Endothelial cell of umbilical vein (primary cell): ENCODE measurements at regions not wholly inside any gene's neighbourhood (a gene's known extent, or its start where the extent isn't known, plus 50 kb on each side); places are given as distances from the start of the nearest gene placed in this dataset.

Experiments used
- BruUV-seq: library from RNA; stranded (reverse); fragments of 400-500 nt; replicated peaks from 2 replicates; lab custom pipeline; 2021; lab: Mats Ljungman, UMichigan
- CTCF ChIA-PET: fragments of 300-600, 350-600 bp; sonication (Branson Sonifier 250); formaldehyde crosslinking; loops from one replicate; lab custom pipeline; 2021; ENCODE audit warnings: antibody characterized with exemption, inconsistent platforms; lab: Charles Lee
- POLR2A ChIA-PET: fragments of 300-600, 350-600 bp; sonication (Branson Sonifier 250); formaldehyde crosslinking; loops from one replicate; lab custom pipeline; 2021; ENCODE audit warnings: antibody characterized with exemption, inconsistent platforms; lab: Charles Lee
- DNase-seq: peaks from one replicate; pipeline ENCODE4 v3.0.0-alpha.2; 2011; ENCODE audit warnings: low read depth, low spot score
- FAIRE-seq: peaks from 2 replicates; lab custom pipeline; 2011; peaks lifted over from hg19 to GRCh38; lab: Jason Lieb, UNC
- H2AFZ ChIP-seq: 2 replicates; pipeline ENCODE4 v1.6.0; 2012; ENCODE audit warnings: low read depth, low read length, control low read depth, inconsistent platforms
- H3K27ac ChIP-seq: 2 replicates; pipeline ENCODE4 v1.5.1; 2011; ENCODE audit warnings: low read depth, mild to moderate bottlenecking, control low read depth, low read length, moderate library complexity; ENCODE audit not compliant: insufficient read depth
- H3K27me3 ChIP-seq, 2 experiments: 2 replicates each; pipeline versions ENCODE4 v1.6.0 to v1.6.1; 2011; ENCODE audit warnings: low read length in 2 of 2, mixed read lengths in 1 of 2; ENCODE audit not compliant: control insufficient read depth in 2 of 2, insufficient read depth in 2 of 2
- H3K36me3 ChIP-seq, 2 experiments: 2 replicates in 1 of 2; 3 replicates in 1 of 2; pipeline ENCODE4 v1.5.1; 2011; ENCODE audit warnings: low read length in 2 of 2, mild to moderate bottlenecking in 1 of 2, moderate library complexity in 1 of 2; ENCODE audit not compliant: control insufficient read depth in 2 of 2, insufficient read depth in 2 of 2; ENCODE audit errors: extremely low read depth in 1 of 2
- H3K4me1 ChIP-seq: 3 replicates; pipeline ENCODE4 v1.5.1; 2011; ENCODE audit warnings: mild to moderate bottlenecking, low read length; ENCODE audit not compliant: control insufficient read depth, insufficient read depth; ENCODE audit errors: extremely low read depth
- H3K4me2 ChIP-seq: 2 replicates; pipeline ENCODE4 v1.6.1; 2011; ENCODE audit warnings: low read length, control low read depth, mixed read lengths; ENCODE audit not compliant: insufficient read depth
- H3K4me3 ChIP-seq, 3 experiments: fragments of 200-600 bp in 1 of 3; sonication (generic), shearing (Covaris generic) in 1 of 3; replicated peaks in 1 of 3; 2 replicates each; pipeline ENCODE4 v1.5.1; 2011 to 2016; ENCODE audit warnings: control low read depth in 3 of 3, low read length in 3 of 3, mild to moderate bottlenecking in 2 of 3, inconsistent platforms in 1 of 3, low read depth in 1 of 3, moderate library complexity in 1 of 3; ENCODE audit not compliant: insufficient read depth in 1 of 3
- H3K79me2 ChIP-seq: 2 replicates; pipeline ENCODE4 v1.6.0; 2012; ENCODE audit warnings: low read length, inconsistent platforms; ENCODE audit not compliant: control insufficient read depth, insufficient read depth
- H3K9ac ChIP-seq: replicated peaks from 2 replicates; pipeline ENCODE3; 2011; ENCODE audit warnings: low read length, control low read depth; ENCODE audit not compliant: insufficient read depth; ENCODE audit errors: extremely low read depth
- H3K9me1 ChIP-seq: replicated peaks from 3 replicates; pipeline ENCODE4 v1.6.0; 2011; ENCODE audit warnings: mild to moderate bottlenecking, low read length; ENCODE audit not compliant: control insufficient read depth, insufficient read depth; ENCODE audit errors: extremely low read depth
- H3K9me3 ChIP-seq: replicated peaks from 2 replicates; pipeline ENCODE4 v1.5.1; 2012; ENCODE audit warnings: low read length, inconsistent platforms; ENCODE audit not compliant: control insufficient read depth, insufficient read depth
- H4K20me1 ChIP-seq: replicated peaks from 2 replicates; pipeline ENCODE3; 2011; ENCODE audit warnings: mild to moderate bottlenecking, low read length; ENCODE audit not compliant: control insufficient read depth, insufficient read depth; ENCODE audit errors: extremely low read depth
- EZH2 ChIP-seq: IDR thresholded peaks from 2 replicates; pipeline ENCODE4 v1.6.1; 2012; ENCODE audit warnings: borderline replicate concordance, low read depth, mild to moderate bottlenecking, moderate library complexity, low read length, inconsistent platforms; ENCODE audit not compliant: severe bottlenecking
- FOS ChIP-seq: IDR thresholded peaks from 2 replicates; pipeline ENCODE4 v1.6.1; 2011; ENCODE audit warnings: mild to moderate bottlenecking, low read length, moderate library complexity, borderline replicate concordance; ENCODE audit not compliant: insufficient read depth
- GATA2 ChIP-seq: IDR thresholded peaks from 2 replicates; pipeline ENCODE4 v1.7.0; 2011; ENCODE audit warnings: low read depth, mild to moderate bottlenecking, moderate library complexity, mixed read lengths, low read length; ENCODE audit not compliant: insufficient read length, insufficient read depth
- JUN ChIP-seq: IDR thresholded peaks from 2 replicates; pipeline ENCODE4 v1.6.1; 2011; ENCODE audit warnings: borderline replicate concordance, low read depth; ENCODE audit not compliant: insufficient read length, insufficient read depth
- MYC ChIP-seq: IDR thresholded peaks from one replicate; pipeline ENCODE4 v1.6.1; 2011; ENCODE audit warnings: mild to moderate bottlenecking, low read depth, low read length
- POLR2A ChIP-seq: IDR thresholded peaks from 2 replicates; pipeline ENCODE4 v1.6.1; 2012; ENCODE audit warnings: low read depth, mild to moderate bottlenecking, control low read depth, low read length
- POLR2AphosphoS5 ChIP-seq: IDR thresholded peaks from 2 replicates; pipeline ENCODE4 v1.6.1; 2012; ENCODE audit warnings: low read depth, mild to moderate bottlenecking, control low read depth, low read length, moderate library complexity; ENCODE audit not compliant: insufficient read depth
- dilution Hi-C: fragments of 300-500 bp; cut with MboI; formaldehyde crosslinking; loops from one replicate; pipeline ENCODE4 v1.15.0; 2019; ENCODE audit warnings: low sequenced_read_pairs; ENCODE audit not compliant: extremely low pct_ligation_motif_present
- intact Hi-C: fragments of 100-400 bp; cut with micrococcal nuclease; formaldehyde crosslinking; loops from one replicate; pipeline ENCODE4 v1.10.0; 2022
- TF ChIP-seq, protein P1 (sequence below), 2 donors: IDR thresholded peaks; 1 replicate in 1 of 2; 2 replicates in 1 of 2; pipeline ENCODE4 v1.5.1; 2011; ENCODE audit warnings: low read length in 2 of 2, mild to moderate bottlenecking in 2 of 2, moderate library complexity in 2 of 2, control low read depth in 1 of 2, inconsistent platforms in 1 of 2, low read depth in 1 of 2; ENCODE audit not compliant: insufficient read depth in 1 of 2; ENCODE audit errors: extremely low read depth in 1 of 2
- TF ChIP-seq, protein P2 (sequence below): IDR thresholded peaks from 2 replicates; pipeline ENCODE4 v1.6.1; 2011; ENCODE audit not compliant: insufficient read depth, insufficient read length

DNA sequence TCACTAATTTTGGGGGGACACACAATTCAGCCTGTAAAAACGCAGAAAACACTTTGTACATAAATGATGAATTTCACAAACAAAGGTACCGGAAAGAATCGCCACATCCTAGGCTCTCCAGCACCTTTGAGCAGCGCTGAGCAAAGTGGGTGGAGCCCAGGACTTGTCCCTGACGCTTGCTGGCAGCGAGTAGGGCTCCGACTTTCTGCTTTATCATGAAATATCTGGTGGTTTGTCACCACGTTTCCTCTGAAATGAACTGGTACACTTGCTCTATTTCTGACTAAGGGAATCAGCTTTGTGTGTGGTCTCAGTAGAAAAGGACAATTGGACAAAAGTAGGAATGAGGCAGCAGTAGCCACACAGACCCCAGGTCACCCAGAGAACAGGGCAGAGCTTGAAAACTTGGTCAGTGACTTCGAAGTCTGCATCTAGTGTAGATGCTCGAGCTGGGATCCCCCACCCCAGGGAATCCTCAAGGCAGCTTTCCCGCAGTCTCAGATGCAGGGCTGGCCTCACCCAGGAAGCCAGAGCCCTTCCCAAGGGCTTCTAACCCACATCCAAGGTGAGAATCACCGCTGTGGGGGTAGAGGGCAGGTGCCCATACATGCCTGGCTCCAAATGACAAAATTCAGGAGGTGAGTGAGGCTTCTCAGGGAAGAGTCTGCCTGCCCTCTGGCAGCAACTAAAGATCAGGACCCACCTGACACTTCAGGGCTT lies 85.3 kb upstream of the SOX1 start:
- TF ChIP-seq GATA2 (no peak), JUN (no peak), POLR2AphosphoS5 (no peak), EZH2 (no peak), MYC (no peak), FOS (no peak), POLR2A (no peak)
- TF ChIP-seq, protein P1, sequence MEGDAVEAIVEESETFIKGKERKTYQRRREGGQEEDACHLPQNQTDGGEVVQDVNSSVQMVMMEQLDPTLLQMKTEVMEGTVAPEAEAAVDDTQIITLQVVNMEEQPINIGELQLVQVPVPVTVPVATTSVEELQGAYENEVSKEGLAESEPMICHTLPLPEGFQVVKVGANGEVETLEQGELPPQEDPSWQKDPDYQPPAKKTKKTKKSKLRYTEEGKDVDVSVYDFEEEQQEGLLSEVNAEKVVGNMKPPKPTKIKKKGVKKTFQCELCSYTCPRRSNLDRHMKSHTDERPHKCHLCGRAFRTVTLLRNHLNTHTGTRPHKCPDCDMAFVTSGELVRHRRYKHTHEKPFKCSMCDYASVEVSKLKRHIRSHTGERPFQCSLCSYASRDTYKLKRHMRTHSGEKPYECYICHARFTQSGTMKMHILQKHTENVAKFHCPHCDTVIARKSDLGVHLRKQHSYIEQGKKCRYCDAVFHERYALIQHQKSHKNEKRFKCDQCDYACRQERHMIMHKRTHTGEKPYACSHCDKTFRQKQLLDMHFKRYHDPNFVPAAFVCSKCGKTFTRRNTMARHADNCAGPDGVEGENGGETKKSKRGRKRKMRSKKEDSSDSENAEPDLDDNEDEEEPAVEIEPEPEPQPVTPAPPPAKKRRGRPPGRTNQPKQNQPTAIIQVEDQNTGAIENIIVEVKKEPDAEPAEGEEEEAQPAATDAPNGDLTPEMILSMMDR (IDR thresholded peaks at IDR 0.05; ENCODE audit: extremely low read depth in 1 of 2, insufficient read depth in 1 of 2, low read depth in 1 of 2, low read length in 2 of 2) = no peak
- TF ChIP-seq, protein P2, sequence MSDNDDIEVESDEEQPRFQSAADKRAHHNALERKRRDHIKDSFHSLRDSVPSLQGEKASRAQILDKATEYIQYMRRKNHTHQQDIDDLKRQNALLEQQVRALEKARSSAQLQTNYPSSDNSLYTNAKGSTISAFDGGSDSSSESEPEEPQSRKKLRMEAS = no peak
- H3K4me2 ChIP-seq = no peak overlapping the region
- no peaks in the 10 kb centered on the region for H3K9me1 ChIP-seq
- no peak for DNase-seq
- dilution Hi-C loops = no loop called here
- POLR2A ChIA-PET = no interaction called here
- no peak overlapping the region for H3K4me3 ChIP-seq
- intact Hi-C loops = no loop called here
- no peaks in the 10 kb centered on the region for H3K27me3 ChIP-seq
- CTCF ChIA-PET = no interaction called here
- no peak for FAIRE-seq
- no TSS peak for BruUV-seq
- H3K9me3 ChIP-seq = peaks cover 2% of the 10 kb centered on the region
- no peaks in the 10 kb centered on the region for H3K79me2 ChIP-seq
- H3K27ac ChIP-seq = no peak overlapping the region
- H2AFZ ChIP-seq = no peak overlapping the region
- no peaks in the 10 kb centered on the region for H3K36me3 ChIP-seq
- H3K9ac ChIP-seq = no peak overlapping the region
- no peaks in the 10 kb centered on the region for H4K20me1 ChIP-seq
- H3K4me1 ChIP-seq = no peaks in the 10 kb centered on the region
